IPS DF 4.7 (cell line): ENCODE measurements at regions not wholly inside any gene's neighbourhood (a gene's known extent, or its start where the extent isn't known, plus 50 kb on each side); places are given as distances from the start of the nearest gene placed in this dataset.
"Not testable (repeated sequence)": the region's sequence is repeated elsewhere in the genome, so short reads cannot be mapped to it uniquely, and the experiment has no call there.

Source experiments
- DNase-seq: peaks from one replicate; pipeline ENCODE4 v3.0.0-alpha.2; 2013; ENCODE audit warnings: low spot score; ENCODE audit errors: extremely low read depth

DNA sequence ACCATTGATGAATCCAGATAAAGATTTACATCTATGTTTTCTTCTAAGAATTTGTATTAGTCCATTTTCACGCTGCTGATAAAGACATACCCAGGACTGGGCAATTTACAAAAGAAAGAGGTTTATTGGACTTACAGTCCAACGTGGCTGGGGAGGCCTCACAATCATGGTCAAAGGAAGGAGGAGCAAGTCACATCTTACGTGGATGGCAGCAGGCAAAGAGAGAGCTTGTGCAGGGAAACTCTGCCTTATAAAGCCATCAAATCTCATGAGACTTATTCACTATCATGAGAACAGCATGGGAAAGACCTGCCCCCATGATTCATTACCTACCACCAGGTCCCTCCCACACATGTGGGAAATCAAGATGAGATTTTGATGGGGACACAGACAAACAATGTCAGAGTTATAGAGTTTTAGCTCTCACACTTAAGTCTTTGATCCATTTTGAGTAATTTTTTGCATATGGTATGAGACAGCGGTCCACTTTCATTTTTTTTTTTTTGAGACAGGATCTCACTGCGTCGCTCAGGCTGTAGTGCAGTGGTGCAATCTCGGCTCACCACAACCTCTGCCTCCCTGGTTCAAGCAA, 53.5 kb upstream of the JADE2 start:
- DNase-seq = not testable (repeated sequence)

- no peak for DNase-seq
These were observed 56.5 kb upstream of the JADE2 start for GRCh38 chr5:134468921-134469400.

DNA sequence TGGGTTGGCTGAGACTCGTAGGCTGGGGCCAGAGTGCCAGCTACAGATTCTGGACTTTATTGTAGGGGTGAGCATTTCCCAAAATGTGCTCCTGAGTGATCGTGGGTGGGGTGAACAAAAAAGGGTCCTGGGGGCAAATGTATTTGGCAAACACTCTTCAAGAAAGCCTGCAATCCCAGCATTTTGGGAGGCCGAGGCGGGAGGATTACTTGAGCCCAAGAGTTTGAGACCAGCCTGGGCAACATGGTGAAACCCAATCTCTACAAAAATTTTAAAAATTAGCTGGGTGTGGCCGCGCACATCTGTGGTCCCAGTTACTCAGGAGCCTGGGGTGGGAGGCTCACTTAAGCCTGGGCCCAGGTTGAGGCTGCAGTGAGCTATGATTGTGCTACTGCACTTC, 55.5 kb upstream of the CDKN2AIPNL start:
- DNase-seq = no peak

DNA sequence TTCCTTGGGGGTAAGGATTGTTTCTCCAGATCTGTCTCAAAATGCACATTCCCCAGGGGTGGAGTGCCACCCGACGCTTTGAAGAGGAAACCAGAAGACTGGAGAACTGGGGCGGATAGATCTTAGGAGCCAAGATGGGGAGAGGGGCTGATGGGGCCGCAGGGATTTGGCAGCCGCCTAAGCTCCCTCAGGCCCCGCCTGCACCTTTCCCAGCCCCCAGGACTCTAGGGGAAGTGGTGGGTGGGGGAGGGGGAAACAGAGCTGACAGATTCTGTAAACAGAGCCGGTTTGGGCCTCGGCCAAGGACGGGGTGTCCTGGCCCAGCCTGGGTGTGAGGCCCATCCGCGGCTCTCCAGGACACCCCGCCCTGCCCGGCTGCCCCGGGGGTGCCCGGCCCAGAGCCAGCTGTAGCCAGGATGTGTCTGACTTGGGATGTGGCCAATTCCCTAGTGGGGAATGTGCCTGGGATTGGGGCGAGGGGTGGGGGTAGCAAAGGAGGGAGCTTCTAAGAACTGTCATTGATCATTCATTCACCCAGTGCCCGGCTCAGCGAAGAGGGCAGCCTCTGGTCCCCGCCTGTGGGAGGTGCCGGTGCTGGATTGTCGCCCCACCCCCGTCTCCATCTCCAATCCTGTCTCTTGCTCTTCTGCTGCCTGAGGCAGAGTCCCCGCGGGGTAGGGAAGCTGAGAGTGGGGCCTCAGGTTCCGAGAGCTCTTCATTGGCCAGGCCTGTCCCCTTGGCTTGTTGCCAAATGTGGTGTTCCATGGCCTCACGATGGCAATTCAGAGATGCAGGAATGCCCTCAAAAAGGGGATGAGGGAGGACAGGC, 54.8 kb upstream of the CDKN2AIPNL start:
- DNase-seq = peak; percentile 69

GRCh38 chr5:134465816-134466240, 54.1 kb upstream of the CDKN2AIPNL start:
- DNase-seq = no peak

DNA sequence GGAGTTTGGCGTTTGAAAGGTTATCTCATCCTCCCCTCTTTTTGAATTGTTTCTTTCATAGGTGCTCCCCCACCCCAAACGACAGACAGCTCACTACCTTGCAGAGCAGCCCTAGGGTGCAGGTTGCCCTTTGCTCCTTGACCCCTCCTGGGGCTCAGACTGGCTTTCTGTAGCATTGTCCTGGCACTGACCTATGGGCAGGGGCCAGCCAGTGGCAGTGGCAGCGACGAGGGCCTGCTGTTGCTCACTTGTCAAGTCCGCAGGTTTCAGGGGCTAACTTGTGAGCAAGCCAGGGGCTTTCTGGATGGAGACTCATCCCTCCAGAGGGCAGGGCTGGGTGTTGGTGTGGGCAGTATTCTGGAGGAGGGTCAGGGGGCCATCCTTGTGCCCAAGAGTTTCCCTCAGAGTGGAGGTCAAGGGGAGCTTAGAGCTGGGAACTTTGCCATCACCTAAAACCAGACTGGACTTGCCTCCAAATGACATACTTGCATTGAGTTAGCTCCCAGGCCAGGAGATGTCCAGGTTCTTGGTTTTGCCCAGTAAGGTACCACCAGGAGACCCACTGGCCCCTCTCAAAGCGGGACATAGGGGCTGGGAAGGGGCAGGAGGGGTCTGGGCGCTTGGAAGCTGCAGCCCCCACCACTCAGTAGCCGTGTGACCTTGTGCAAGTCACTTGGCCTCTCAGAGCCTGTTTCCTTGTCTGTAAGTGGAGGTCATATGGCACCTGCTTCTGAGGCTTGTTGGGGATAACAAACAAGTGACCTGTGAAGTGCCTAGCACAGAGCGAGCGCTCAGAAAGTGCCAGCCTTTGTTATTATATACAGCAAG, 53.5 kb upstream of the CDKN2AIPNL start:
- DNase-seq = no peak

GRCh38 chr5:134463991-134464760, 52.5 kb upstream of the CDKN2AIPNL start:
- DNase-seq = no peak

- no peak for DNase-seq
These were observed 51.6 kb upstream of the CDKN2AIPNL start for GRCh38 chr5:134463176-134463720.

DNA sequence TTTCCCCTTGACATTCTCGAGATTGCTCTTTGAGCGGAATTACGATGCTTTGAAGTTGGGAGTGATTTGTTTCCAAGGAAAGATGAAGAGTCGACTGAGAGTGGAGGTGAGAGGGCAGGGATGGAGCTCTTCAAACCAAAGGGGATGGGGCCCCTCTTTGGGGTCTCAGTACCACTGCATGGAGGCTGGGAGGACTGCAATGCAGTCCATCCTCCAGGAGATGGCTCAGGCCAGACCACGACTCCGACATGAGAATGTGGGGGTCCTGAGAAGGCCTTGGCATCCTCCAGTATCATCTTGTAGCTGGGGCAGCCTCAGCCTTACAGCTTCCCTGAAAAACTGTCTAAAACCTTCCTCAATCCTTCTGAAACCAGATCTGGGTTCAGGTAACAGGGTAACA, 51.1 kb upstream of the CDKN2AIPNL start:
- DNase-seq = no peak

DNA sequence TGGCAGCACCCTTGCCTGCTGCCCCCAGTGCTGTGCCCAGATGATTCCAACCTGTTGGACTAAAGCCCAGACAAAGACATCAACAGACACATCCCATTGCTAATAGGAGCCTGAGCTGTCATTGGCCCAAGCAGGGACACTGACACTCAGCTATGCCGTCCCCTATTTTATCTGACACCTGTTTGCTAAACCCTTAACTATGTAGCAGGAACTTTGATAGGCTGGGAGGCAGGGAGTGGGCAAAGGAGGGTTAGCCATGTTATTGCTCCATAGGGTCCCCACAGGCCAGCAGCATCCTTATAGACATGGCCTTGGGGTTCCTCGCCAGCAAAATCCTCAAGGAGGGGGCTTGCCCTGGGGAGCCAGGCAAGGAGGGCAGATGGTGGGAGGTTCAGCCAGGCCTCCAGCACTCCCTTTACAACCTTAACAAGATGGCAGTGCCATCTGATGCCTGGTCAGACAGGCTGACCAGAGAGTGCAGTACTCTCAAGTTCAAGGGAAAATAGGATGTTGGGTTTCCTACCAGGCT, 50.4 kb upstream of the CDKN2AIPNL start:
- DNase-seq = no peak
